Activated CD8-positive, alpha-beta memory T cell treated with anti-CD3 and anti-CD28 coated beads for 36 hours (primary cell): ENCODE measurements at regions not wholly inside any gene's neighbourhood (a gene's known extent, or its start where the extent isn't known, plus 50 kb on each side); places are given as distances from the start of the nearest gene placed in this dataset.

Experiments used
- CTCF ChIA-PET: fragments of 350-600 bp; sonication (Branson Sonifier 250); formaldehyde crosslinking; loops from one replicate; lab custom pipeline; 2021; ENCODE audit warnings: antibody characterized with exemption; lab: Charles Lee
- POLR2A ChIA-PET: fragments of 350-600 bp; sonication (Branson Sonifier 250); formaldehyde crosslinking; loops from one replicate; lab custom pipeline; 2021; ENCODE audit warnings: antibody characterized with exemption; lab: Charles Lee

DNA sequence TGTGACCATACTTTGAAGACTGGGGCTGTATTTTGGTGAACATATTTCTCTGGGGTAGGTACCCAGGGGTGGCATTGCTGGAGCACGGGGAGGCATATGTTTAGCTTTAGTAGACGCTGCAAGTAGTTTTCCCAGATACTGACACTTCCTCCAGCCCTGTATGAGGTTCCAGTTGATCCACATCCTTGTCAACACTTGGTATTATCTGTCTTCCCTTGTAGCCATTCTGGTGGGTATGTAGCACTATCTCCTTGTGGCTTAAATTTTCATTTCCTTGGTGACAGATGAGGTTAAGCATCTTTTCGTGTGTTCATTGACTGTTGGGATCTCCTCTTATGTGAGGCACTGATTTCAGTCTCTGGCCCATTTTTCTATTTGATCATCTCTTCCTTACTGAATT lies 179.1 kb downstream of the PHETA1 start:
- ChIA-PET CTCF (no interaction called here), POLR2A (no interaction called here)

DNA sequence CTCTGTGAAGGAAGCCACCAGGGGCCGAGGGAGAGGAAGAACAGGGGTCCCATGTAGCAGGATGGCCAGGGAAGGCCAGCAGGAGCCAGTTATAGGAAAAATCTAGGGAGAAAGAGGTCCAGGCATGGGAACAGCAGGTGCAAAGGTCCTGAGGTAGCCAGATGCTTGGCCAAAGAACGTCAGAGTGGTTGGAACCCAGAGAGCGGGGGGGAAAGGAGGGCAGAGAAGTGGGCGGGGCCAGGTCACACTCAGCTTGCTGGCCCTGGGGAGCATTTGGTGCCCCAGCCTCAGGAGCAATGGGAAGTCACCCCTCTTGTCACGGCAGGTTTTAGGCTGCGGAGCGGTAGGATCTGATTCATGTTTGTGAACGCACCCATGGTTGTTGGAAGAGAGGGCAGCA lies 180.5 kb downstream of the PHETA1 start:
- ChIA-PET POLR2A (no interaction called here), CTCF (no interaction called here)

DNA sequence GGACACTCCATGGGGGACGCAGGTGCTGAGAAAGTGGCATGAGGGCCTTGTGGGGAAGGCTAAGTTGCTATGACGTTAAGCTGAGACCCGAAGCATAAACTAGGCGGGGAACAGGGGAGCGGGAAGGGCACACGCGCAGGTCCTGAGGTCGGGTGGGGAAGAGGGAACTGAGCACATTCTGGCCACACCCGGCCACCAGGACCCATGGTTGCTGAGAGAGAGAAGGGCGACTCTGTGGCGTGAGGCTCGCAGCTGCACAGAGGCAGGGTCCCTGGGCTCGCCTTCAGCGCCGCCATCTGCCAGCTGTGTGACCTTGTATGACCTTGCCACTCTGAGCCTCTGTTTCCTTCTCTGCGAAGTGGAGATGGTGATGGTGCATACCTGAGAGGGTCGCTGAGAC lies 182.5 kb downstream of the PHETA1 start:
- POLR2A ChIA-PET: no interaction called here
- CTCF ChIA-PET: no interaction called here

DNA sequence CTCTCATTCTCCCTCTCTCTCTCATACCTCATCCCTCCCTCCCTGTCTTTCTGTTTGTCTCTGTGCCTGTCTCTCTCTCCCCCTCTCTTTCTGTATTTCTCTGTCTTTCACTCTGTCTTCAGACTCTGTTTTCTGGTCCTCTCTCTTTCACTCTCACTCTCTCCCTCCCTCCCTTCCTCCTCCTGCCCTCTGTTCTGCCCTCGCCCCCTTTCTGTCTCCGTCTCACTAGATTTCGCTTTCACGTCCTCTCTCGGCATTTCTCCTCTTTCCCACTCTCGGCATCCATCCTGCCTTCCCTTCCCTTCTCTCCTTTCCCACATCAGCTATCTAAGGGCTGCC lies 183.0 kb downstream of the PHETA1 start:
- CTCF ChIA-PET: no interaction called here
- POLR2A ChIA-PET: no interaction called here

DNA sequence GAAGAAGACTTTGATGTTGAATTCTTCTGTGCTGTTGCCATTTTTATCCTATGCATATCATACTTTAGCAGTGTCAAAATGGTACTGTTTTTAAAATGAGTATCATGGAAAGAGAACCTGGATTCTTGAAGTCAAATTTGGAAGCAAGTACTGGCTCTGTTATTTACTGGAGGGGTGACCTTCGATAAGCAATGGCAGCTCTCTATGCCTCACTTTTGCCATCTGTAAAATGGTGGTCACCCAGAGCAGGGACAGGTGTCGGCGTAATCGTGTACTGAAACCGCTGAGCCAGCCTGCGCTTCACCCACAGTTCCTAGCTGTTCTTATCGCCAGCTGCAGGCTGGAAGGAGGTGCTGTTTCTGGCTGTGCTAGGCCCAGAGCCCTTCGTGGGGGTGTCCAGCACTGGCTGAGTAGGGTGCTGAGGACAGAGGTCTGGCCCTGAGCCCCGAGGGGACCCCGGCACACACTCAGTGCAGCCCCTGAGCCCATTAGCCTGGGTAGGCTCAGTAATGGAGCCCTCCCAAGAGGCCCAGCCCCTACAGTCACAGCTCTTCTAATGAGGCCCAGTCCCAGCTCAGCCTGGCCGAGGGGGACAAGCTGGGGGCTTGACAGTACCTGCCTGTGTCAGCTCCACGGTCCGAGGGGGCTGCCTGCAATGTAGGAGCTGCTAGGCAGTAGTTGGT lies 183.5 kb downstream of the PHETA1 start:
- POLR2A ChIA-PET: no interaction called here
- CTCF ChIA-PET: no interaction called here

DNA sequence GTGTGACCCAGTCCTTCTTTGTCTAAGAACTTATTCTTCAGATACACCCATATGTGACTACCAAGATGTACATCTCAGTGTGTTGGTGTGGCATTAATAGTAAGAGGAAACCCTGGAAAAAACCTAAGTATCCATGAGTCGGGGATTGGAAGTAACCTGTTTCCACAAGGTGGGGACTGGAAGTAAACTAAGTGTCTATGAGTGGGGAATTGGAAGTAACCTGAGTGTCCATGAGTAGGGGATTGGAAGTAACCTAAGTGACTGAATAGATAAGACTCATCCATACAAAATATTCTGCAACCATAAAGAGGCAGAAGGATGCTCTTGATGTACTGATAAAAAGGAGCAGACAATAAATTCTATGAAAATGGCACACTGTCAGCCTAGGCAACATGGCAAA lies 184.7 kb downstream of the PHETA1 start:
- ChIA-PET CTCF (no interaction called here), POLR2A (no interaction called here)

DNA sequence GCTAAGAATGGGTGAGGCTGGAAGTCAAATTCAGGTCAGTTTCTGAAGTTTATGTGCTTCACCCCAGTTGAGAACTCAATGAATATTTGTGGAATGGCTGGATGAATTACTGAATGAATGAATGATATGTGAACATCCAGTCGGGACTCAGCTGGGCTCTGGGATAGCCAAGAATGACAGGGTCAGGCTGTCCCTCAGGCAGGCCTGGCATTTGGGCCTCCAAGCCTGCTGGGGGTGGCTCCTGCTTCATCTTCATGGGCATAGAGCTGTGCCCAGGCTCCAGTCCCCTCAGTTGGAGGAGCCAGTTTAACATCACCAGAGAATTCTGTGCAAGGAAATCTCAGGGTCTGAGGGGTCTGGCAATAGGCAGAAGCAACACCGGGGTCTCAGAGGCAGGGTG lies 185.8 kb downstream of the PHETA1 start:
- POLR2A ChIA-PET: no interaction called here
- CTCF ChIA-PET: interaction anchor here (0.6 kb wide), 1 partner anchor 99 kb away, joined by 3 read pairs; no protein-coding TSS in a partner anchor

DNA sequence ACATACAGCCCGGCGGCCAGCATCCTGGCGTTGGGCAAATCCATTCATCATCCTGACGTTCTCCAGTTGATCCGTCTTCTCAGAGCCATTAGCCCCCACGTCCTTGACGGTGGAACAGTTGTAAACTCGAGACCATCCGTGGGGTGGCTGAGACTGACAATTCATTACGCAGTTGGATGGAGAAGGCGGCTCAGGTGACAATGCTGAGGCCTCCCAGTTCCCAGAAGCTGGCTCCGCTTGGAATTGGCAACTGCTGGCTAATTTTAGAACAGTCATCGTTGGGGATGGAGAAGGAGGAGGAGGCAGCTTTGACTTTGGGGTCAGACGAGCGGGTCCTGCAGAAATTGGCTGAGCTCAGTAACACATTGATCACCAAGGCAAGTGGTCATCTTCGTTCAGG lies 186.5 kb downstream of the PHETA1 start:
- POLR2A ChIA-PET: no interaction called here
- CTCF ChIA-PET: no interaction called here

DNA sequence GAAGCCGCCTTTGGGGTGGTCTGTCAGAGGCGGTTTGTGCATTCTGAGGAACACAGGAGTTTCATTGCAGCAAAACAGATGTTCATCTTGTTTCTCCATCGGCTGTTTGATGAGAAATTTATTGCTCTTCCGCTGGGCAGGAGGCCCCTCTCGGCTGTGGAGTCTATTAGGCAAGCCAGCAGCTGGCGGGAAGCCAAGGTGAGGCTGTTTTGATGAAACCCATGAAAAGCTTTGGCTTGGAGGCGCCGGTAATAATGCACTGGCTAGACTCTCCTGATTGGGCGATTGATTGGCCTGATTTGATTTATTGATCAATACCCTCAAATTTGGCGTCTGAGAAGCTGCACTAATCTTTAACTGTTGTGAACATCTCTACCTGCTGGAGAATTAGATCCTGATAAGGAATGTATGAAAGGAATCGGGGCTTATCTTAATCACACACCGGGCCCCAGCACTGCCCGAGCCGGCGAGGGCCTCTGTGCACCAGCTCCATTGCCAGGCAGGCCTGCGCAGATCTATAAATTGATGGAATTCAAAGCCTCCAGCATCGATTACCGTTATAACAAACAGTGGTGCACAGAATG lies 187.7 kb downstream of the PHETA1 start:
- POLR2A ChIA-PET: no interaction called here
- CTCF ChIA-PET: no interaction called here

DNA sequence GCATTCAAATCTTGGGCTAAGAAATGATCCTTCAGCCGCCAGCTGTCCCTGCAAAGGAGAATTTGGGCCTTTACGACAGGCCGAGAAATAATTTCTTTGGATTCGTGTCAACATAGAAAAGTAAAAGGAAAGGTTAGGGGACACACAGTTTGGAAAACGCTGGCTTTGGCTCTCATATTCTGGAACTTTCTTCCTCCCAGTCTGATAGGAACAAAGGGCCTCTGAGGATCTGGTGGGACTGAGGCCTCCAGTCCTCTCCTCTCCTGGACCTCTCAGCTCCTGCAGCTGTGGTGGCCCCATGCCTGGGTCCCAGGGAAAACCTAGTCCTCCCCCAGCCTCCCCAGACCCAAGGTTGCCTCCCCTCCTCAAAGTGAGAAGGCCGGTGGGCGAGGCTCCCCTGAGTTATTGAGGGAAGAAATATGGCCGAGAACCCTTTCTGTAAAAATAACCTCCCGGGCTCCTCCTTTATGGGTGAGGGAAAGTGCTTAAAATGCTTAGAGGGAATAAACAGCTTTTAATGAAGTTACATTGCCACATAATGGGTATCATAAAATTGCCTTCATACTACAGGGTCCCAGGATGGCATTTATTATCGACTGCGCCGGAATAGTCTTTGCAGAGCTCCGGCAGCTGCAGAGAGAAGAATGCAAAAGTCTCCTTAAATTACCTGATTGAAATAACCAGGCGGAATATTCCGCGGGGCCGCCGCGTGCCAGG lies 188.3 kb downstream of the PHETA1 start:
- CTCF ChIA-PET: no interaction called here
- POLR2A ChIA-PET: no interaction called here

DNA sequence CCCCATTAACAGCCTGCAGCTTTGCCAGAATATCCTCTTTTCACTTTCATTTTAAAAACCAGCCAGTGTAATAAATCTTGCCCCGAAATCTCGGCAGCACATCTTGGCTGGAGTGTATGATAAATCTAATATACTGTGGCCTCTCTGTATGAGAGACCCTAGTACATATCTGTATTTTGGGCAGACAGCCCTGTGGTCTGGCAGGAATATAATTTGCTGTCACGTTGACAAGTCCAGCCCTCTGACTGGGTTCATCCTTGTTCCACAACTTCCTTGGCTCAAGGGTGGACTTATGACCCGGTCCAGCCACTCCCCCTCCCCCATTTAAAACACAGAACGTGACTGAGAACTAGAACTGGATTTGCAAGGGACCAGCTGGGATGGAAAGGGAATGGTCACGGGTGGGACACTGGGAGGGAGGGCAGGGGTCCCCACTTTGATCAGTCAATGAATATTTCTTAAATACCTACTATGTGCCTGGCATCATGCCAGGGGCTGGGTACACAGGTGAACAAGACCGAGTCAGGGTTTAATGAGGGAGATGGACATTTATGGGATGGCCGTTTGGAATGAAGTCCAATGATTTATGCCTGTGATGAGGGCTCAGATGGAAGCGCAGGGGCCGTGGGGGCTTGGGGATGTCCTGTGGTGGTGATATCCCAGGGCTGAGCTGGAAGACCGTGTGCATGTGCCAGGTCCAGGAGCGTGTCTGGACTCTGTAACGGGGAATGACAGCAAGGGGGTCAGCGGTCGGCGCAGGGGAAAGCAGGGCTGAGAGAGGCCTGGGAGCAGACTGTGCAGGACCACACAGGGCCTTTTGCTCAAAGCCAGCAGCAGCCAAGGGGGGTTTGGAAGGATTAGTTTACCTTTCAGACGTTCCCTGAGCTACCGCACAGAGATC lies 190.5 kb downstream of the PHETA1 start:
- CTCF ChIA-PET: no interaction called here
- POLR2A ChIA-PET: no interaction called here

DNA sequence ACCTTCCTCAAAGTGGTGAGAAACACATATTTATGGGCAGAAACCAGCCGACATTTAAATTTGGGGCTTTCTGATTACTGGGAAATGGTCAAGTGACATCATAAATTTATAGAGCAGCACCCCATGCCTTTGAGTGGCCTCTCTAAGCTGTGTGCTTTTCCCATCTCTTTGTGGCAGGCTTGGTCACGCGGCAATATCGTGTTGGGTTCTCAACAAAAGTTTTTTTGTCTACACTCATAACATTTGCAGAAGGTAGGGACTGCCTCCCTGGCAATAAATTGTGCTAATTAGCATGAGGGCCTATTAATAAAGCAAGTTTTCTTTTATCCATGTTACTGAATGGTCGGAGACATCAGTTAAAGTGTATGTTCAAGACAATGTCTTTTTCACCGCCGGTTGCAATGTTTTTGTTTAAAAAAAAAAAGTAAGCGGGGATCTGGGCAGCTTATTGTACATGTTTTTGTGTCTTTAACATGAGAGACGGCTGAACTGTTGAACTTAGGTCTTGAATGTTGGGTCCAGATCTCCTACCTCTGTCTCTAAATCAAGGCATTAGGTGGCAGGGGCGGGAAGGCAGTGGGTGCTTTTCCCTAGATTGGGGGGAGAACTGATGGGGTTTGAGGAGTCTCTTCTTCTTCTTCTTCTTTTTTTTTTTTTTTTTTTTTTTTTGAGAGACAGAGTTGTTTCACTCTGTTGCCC lies 193.3 kb downstream of the PHETA1 start:
- POLR2A ChIA-PET: no interaction called here

DNA sequence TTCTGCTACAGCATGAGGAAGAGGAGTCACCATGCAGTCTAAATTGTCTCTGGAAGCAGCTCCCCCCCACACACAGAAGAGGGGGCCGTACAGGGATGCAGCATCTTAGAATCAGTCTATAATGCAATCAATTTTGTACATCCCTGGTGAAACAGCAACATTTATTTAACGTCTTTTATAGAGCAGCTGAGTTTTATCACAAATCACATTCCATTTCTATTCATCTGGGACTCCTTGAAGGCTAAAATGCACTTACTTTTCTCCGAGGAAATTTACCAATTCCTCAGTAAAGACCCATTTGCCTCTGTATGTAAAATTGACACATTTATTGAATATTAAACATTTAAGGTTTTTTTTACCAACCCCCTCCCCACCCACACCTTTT lies 193.9 kb downstream of the PHETA1 start:
- CTCF ChIA-PET: no interaction called here
- POLR2A ChIA-PET: no interaction called here

More for the DNA sequence above, 193.3 kb downstream of the PHETA1 start:
- CTCF ChIA-PET: interaction anchor here (0.7 kb wide), 1 partner anchor 211 kb away, joined by 4 read pairs; no protein-coding TSS in a partner anchor

DNA sequence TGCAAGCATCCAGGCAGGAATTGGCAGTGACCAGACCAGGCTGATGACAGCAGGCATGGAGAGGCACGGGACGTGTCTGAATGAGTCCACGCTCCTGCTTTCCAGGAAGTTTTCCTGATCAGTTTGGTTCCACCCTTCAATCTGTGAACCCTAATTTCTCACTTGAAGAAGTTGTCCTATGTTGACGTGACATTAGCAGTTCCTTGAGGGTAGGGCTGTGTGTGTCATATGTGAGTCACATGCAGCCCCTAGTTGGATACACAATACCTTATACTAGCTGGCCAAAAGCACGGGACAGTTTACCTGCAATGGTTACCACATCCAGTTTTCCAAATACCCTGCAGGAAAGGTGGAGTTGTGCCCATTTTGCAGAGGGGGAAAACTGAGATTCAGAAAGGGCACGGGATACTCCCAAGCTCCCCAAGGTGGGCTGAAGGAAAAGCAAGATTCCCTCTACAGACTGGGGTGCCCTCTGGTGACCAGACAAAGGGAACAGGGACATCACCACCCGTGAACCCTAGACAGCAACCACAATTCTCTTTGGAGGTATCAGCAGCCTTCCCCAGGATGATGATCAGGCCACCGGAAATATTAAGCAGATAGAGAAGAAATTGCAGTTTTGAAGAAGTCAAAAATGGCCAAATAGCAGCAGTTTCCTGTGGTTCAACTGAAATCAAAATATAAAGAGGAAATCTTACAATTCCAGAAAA lies 194.5 kb downstream of the PHETA1 start:
- ChIA-PET POLR2A (no interaction called here), CTCF (no interaction called here)

DNA sequence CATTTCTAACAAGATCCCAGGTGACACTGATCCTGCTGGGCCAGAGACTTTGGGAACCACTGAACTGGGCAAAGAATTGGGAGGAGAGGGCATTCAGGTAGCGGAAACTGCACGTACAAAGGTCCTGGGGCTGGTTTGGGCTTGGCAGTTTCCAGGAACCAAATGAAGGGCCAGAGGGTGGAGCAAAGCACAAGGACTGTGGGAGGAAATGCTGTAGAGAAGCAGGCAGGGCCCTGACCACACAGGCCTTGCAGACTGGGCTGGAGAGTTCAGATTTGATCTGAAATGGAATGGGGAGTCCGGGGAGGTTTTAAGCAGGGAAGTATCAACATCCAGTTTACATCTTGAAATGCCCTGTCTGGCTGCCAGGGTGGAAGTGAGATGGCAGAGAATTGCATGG lies 195.1 kb downstream of the PHETA1 start:
- POLR2A ChIA-PET: no interaction called here
- CTCF ChIA-PET: no interaction called here

DNA sequence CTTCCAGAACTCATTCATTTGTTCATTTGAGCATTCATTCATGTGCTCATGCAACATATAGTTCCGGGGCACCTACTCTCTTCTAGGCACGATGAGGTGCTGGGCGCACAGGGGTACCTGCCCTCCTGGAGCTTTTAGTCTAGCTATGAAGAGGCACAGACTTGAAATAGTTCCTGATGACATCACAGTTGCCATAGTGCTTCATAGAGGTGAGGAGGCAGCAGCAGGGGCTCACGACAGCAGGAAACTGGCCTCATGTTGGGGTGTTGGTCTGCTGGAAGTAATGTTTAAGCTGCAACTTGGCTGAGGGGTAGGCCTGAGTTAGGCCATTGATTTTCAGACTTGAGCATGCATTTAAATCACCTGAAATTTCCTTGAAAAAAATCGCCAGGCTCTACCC lies 195.5 kb downstream of the PHETA1 start:
- ChIA-PET CTCF (no interaction called here), POLR2A (no interaction called here)

DNA sequence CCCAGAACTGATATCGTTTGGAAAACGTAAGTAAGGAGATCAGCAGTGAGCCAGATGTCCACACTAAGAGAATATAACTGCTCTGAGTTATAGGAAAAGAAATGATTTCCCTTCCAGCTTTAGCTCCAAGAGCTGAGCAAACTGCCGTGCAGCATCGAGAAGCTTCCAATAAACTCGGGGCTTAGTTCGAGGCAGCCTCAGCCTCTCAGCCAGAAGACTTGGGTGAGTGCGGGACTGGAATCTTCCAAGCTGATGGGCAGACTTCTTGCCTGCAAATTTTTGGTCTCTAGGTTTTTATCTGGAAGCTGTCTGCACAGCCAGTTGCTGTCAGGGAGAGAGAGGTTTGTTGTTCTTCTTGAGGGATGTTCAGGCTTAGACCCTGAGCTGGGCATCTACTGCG lies 196.1 kb downstream of the PHETA1 start:
- POLR2A ChIA-PET: no interaction called here

DNA sequence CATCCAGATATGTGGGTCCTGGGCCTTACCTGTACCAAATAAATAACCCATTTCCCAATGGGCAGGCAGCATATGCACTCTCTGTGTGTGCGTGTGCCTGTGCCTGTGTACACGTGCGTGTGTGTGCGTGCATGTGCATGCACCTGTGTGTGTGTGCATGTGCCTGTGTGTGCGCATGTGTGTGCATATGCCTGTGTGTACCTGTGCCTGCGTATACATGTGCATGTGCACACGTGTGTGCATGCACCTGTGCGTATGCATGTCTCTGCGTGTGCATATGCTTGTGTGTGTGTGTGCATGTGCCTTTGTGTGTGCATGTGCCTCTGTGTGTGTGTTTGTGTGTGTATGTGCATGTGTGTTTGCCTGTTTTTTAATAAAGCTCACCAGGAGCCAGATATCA lies 197.1 kb downstream of the PHETA1 start:
- POLR2A ChIA-PET: no interaction called here

More for the DNA sequence above, 196.1 kb downstream of the PHETA1 start:
- CTCF ChIA-PET: interaction anchor here (0.5 kb wide), 1 partner anchor 597 kb away, joined by 4 read pairs; no protein-coding TSS in a partner anchor

DNA sequence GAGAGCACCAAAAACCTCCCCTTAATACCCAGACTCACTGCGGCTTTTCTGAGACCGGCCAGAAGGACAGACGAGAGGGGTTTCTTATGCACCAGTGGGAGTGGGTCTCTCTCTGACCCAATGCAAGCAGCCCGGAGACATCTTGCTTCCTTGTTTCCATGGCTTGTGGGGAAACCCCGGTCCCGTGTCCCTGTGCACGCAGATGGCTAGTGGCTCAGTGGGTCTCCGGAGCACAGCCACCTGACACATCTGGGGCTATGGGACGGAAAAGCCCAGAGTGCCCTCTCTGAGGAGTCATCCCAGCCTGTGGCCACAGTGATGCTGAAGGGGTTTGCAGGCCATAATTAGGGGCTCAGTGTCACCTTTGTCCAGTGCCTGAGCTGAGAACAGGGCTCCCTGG lies 197.6 kb downstream of the PHETA1 start:
- ChIA-PET POLR2A (no interaction called here), CTCF (no interaction called here)

More for the DNA sequence above, 197.1 kb downstream of the PHETA1 start:
- CTCF ChIA-PET: no interaction called here
